HK-2 (cell line): ENCODE measurements at regions not wholly inside any gene's neighbourhood (a gene's known extent, or its start where the extent isn't known, plus 50 kb on each side); places are given as distances from the start of the nearest gene placed in this dataset.

ENCODE experiments used
- DNase-seq: peaks from one replicate; pipeline ENCODE4 v3.0.0-alpha.2; 2018; ENCODE audit not compliant: unreplicated experiment

DNA sequence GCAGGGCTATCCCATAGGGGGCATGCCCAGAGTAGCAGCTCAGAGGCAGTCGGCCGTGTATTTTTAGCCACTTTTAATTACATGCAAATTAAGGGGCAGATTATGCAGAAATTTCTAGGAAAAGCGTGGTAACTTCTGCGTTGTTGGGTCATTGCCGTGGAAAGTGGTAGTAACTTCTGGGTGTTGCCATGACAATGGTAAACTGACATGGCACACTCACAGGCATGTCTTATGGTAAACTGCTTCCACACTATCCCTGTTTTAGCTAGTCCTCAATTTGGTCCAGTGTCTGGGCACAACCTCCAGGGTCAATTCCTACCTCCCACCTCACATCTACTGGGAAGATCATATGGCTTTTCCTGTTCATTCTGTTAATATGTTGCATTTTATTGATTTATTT lies 428.9 kb upstream of the FANCL start:
- no peak for DNase-seq

DNA sequence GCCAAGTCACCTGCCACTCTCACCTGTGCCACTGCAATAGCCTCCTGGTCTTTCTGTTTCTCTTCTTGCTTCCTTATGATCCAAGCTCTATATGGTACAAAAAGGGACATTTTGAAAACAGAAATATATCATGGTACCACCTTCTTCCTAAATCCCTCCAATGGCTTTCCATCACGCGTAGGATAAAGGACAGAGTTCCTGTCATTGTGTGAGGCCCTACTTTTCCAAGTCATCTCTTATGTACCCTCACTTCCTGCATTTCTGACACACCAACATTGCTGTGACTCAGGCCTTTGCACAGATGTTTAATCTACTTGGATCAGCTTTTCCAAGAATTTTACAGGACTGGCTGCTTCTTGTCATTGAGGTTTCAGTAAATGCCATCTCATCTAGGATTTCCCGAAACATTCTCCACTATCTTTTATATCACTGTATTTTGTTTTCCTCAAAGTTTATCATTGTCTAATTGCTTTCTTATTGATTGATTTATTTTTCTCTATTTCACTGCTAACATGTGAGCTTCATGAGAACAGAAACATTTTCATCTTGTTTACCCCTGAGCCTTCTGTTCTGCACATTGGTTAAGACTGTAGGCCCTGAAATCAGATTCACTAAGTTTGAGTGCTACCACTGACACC lies 426.1 kb upstream of the FANCL start:
- no peak for DNase-seq

DNA sequence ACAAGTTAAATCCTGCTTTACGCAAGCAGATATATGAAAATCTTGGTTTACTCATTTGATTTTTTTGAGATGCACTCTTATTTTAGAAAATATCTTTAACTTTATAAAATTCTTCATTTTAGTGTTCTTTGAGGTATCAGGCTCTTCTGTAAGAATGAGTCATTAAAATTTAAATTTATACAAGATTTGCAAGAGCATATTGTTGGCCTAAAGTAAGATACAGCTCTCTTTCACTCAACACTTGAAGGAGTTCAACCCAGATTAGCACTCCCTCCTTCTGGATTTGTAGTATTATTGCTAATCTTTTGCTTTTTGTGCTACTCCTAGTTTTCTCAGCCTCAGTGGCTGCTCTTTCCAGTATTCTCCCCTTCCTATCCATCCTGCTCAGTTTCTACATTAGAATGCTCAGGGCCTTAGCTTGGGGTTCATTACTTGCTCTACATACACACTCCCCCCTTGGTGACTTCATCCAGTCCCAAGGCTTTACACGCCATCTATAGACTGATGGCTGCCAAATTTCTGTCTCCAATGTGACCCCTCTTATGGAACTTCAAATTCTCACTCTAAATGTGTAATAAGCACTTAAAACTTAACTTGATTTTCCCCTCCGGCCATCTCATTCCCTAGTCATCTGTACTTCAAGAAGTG lies 425.3 kb upstream of the FANCL start:
- DNase-seq = no peak

DNA sequence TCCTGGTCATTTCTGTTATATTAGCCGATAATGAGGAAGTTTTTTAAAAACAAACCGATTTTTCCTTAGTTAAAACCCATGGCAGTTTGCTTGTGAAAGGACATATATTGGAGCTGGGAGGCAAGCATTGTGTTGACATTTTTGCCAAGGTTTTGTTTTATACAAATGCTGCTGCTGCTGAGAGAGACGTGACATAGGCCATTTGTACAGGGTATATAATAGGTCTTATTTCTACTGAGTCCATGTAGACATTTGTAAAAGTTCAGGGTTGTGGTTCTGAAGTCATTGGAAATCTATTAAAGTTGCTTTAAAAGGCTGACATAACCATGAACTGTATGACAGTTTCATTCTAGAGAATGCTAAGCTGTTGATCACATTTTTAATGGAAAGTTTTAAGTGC lies 424.0 kb upstream of the FANCL start:
- no peak for DNase-seq

DNA sequence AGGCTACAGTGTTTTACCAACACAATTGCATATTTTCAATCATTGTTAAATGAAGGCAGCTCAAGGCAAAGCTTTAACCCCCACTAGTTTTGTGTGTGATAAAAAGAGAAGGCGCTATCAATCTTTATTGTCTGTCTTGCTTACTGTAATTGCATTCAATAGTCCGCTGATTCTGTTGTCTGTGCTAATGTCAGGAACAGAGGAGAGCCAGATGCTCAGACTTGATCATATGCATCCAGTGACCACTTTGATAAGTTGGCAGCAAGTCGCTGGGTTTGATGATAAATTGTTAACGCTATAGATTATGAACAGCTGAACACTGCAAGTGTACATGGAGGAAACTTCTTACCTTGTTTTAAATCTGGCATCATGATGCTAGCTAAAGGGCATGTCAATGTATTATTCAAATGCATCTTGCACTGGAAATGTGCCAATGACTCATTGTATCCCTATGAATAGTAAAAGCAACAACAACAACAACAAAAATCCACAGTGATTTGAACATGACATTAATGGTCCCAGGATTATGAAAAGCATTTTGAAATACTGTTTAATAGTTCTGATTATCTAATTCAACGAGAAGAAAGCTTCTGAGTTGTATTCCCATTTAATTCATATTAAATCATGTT lies 423.5 kb upstream of the FANCL start:
- DNase-seq = no peak

DNA sequence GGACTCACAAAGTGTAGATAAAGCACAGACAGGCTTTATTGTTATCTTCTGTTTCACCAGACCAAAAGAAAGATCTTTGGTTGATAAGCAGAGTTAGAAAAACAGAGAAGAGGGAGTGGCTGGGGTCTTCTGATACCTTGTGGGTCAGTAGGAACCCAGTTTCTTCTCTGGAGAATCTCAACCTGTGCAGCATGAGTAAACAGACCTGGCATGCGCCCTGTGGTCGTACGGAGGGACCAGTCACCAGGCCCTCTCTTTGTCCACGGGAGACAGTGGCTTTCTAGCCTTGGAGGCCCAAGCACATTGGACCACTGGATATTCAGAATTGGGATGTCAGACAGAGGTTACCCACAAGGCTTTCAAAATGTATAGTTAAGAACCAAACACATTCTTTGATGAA lies 418.9 kb upstream of the FANCL start:
- no peak for DNase-seq

DNA sequence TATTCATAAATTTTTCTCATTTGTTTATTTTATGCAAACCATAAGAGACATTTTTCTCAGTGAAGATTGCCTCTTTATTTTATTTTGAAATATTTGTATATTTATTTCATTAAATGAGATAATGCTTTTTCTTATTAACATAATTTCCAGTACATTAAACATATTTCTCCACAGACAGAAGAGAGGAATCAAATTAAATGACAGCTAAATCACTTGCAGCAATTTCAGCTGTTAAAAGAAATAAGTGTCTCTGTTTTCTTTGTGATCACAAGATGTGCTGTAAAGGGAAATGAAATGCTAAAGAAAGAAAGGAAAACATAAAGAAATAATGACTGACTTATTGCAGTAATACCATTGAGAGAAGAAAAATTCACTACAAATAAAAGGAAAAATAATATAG lies 414.0 kb upstream of the FANCL start:
- no peak for DNase-seq

DNA sequence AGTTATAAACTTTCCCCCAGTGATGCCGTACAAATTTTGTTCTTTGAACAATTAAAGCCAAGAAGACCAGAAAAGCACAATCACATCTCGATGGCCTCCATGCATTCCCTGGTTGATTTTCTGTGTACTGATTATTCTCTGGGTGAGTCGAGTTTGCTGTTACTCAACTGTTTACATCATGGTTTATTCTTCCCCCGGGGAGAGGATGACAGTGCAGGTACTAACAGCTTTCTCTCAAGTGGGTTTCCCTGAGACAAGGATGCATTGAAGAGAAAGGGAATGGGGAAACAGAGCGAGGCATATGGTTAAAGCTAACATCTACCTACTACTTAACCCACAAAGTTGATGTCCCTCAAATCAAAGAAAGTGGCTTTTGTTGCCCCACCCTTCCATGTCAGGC lies 410.8 kb upstream of the FANCL start:
- DNase-seq = no peak

DNA sequence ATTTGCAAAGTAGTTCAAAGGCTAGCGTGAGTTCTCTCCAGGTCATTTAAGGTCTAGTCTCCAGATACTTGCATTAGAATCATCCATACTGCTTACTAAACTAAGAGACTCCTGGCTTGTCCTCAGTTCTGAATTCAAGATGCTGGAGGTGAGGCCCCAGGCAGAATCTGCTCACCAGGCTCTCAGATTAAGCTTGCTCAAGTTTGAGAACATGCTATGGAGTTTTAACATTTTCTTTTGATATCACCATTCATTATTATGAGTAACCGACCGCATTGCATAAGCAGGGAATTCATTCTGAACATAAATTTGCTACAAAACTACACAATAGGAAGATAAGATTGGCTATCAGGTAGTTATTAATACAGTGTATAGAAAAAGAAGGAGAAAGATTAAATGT lies 409.7 kb upstream of the FANCL start:
- DNase-seq = no peak

DNA sequence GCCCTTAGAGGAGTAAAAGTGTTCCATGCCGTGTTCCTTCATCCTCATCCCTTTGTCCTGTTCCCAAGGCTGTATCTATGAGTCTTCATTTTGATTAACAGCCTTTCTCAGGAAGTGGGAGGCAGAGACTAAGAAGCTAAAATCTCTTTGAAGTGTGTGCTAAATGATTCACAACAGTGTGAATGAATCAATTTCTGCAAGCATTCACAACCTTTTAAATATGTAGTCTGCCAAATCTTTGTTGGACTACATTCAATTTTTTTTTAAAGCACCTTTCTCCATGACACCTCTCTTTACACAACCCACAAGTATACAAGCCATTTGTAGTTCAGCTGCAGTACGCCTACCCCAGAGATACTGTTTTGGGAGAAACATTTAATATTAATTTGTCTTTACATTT lies 408.6 kb upstream of the FANCL start:
- no peak for DNase-seq

DNA sequence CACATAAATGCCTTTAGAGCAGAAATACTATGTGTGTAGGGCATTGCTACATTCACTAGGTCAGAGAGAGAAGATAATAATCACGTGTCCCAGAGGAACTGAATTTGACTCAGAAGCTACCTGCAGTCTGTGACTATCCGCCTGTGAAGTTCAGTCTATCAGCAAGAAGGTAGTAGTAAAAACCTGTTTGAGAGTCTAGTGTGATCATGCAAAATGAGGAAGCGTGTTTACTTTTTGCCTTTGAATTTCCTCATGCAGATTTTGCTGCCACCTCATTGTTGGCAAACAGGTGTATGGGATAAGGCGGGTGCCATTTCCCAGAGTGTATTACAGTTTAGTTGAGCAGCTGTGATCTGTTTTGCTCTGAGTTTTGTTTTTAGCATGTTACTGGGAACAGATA lies 403.9 kb upstream of the FANCL start:
- no peak for DNase-seq

DNA sequence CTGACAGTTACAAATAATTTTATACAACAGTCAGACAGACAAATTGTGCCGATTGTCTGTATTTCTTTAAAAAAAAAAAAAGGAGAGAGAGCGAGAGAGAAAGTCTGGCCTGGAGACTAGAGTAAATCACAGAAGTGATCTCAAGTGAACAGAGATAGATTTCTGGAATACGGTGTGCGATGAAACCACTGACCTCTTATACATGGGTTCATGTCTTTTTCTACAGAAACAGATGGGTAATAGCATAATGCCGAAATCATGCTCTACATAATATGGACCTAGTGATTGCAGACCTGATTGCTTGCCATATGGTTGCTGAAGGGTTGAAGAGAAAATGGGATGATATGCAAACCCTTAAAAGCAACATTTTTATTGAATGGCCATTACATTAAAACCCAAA lies 403.3 kb upstream of the FANCL start:
- no peak for DNase-seq

DNA sequence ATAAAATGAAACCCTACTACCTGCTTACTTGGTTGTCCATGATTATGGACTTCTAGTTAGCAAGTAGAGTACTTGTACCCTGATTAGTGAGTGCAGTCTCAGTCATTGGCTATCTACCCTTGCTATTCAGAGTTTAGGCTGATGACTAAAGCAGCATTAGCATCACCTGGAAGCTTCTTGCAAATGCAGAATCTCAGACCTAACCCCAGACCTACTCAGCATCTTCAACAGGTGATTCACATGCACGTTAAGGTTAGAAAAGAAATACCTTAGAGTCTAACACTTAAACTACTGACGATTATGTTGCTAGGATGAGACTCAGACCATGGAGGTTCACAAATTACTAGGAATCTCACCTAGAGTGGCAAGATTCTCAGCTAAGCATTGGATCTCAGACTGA lies 399.9 kb upstream of the FANCL start:
- no peak for DNase-seq

DNA sequence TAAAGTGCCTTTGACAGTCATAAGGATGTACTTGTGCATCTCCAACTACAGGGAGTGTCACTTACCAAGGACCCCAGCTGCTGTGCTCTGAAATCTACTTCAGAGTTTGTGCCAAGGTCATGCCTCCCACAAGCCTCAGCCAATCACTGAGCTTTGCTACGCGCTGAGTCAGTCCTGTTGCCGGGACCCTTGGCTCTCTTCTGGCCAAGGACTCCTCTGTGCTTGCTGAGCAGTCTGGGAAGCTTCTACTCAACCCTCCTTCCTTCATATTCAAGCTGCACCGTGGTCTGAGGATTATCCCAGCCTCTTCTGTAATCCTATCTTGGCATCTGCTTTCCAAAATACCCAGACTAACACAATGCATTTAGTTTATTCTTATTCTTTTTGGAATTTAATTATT lies 398.9 kb upstream of the FANCL start:
- DNase-seq = no peak

DNA sequence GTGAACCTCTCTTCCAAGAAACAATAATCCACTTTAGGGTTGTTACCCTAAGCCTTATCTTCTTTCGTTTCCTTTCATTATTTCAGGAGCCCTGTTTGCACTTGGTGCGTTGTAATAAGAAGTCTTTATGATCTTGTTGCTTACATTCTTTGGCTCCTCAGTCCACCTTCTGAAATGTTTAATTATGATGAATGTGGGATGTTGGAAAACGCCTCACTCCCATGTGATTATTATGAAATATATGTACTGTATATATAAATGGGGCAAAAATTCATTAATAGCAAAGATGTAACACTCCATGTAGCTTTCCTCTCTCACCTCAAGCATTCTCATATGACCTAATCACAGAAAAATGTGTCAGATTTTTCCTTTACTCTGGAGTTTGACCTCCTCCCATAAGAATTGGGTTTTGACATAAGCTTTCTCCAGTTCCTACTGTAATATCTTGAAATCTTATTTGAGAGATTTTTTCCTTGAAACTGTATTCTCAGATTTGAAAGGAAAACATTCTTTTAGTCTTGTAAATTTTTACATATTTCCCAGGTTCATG lies 397.2 kb upstream of the FANCL start:
- no peak for DNase-seq

DNA sequence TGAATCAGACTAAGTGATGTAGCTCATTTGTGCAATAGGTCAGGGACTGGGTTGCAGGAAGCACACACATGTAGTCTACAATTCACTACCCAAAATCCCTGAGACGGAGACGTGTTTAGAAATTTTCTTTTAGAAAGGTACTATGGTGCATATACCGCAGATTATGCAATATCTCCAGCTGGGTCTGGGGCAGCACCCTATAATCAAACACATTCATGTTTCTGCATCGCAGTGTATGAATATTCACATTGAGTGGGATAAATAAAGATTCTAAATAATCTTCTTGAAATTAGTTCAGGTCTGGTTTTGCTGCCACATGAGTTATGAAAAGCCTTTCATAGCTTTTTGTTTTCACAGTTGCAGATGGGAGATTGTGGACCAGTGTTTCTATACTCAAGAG lies 395.7 kb upstream of the FANCL start:
- no peak for DNase-seq

DNA sequence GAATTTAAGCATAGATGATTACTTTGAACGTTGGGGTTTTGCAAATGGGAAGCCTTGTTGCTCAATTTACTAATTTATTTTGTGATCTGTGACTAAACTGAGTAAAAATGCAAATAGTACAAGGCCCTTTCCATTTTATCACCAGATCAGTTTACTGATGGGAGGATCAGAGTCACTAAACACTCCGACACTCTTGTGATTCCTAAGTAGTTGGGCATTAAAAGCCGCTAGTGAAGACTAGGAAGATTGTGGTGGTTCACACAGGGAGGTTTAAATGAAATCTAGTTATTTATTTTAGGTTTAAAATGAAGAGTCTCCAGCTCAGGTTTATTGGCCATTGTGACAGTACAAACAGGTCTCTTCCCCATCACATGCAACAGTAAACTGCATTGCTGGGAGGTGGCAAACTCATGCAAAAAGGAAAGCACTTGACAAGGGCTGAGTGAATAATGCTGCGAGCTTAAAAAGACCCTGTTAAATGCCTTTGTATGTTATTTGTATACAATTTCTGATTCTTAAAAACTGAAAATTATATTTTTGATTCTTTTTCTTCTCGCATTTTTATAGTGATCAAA lies 394.8 kb upstream of the FANCL start:
- DNase-seq = no peak

DNA sequence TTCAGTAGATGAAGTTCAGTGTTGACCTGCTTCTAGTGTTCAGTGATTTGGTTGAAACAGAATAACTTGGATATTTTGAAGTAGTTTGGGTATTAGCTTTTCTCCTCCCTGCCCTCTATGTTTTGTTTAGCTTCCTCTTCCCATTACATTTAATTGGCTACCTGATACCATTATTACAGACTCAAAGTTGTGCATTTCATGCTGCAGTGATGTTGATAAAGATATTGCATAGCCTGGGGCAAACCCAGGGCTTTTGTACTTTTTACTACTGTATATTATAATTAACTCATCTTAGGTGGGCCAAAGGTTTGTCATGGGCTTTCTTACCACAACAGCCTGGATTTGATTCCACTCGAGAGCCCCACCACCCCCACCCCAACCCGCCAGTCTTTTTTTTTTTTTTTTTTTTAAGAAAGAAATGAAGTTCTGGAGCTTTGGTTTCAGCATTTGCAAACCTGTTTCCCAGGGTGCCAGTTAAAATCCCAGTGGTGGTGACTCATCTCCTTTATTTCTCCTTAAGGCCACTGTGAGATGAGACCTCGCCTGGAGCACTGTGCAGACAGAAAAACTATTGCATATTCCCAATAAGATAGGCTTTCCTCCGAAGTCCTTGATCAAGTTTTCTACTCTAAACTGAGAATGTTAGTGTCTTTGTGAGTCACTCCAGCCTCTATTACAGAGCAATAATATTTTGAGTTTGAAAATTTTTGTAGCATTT lies 393.7 kb upstream of the FANCL start:
- DNase-seq = no peak

DNA sequence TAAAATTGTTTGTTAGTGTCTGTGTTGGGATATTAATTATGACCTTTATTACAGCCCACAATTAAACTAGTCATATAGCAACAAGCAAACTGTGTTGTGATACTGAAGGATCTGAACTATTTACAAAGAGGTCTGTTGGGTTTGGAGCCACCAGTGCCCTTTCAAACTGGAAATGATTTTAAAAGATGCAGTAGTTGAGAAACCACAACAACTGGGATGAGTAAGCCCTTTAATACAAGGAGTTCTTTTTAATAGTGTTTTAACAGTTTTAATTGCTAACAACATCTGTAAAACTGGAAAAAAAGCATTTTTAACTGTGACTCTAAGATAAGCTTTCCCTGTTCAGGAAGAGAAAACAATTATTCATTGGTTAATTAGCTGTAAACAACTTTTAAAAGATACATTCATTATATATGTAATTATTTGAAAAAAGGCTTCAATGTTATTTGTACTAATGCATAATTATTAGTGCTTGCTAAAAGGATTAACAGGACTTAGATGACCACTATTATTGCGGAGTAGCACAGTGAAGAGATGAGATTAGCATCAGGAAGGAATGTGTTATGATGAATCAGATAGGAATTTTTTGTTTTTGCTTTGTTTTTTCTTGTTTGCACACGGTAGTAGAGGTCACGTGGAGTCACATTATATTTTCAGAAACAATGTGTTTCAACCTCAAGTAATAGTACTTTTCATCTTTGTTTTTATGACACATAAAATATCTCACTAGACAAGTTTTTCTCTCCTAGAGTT lies 392.7 kb upstream of the FANCL start:
- no peak for DNase-seq

DNA sequence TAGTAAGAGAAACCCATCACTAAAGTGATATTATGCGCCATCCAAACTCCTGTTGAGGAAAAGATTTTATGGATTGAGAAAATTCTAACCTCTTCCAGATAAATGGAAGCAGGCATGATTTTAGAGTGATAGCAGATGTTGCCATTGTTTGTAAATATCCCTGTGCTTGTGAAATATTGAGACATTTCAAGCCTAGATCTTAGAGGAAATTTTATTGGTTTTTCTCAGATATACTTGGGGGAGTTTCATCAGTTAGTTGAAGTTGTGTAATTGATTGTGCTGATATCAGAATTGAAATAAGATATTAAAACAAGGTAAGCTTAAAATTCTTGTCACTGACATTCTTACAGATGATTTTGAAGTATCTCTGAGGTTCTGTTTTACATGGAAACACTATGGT lies 390.9 kb upstream of the FANCL start:
- DNase-seq = no peak

DNA sequence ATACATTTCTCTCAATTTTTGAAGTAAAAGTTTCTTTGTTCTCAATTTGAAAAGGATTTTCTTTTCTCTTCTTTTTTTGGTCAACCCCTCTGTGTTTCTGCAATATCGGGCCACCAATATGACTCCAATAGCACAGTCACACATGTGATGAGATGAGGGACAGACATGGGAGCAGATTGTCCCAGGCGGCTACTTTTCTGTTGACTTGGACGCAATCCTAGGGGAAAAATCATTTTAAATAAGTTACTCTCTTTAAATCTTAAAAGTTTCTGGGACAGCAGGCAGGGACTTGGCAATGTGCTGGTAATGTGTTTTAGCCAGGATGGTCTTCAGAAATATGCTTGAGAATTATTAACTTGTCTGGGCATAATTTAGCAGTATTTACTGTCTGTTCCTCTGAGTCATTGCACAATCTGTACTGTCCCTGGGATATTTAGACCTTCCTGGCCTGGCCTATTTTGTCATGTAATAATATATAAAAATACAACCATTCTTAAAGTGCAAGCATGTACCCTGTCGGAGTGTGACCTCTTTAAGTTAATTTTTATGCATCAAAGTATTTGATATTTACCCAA lies 388.5 kb upstream of the FANCL start:
- DNase-seq = no peak
